ENCODE measurements at regions not wholly inside any gene's neighbourhood (a gene's known extent, or its start where the extent isn't known, plus 50 kb on each side); places are given as distances from the start of the nearest gene placed in this dataset.

DNA sequence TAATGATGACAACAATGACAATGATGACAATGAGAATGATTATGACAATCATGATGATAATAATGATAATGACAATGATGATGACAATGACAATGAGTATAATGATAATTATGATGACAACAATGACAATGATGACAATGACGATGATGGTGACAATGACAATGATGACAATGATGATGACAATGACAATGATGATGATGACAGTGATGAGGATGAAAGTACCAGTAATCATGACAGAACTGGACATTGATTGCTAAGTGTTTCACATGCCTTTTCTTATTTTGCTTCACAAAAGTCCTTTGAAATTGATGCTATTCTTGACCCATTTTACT is 1106.0 kb upstream of the AUTS2 start:
- H3K9me3 ChIP-seq: no peaks in the 10 kb centered on the region
- in situ Hi-C loops (cut with MboI; ENCODE audit: low sequenced_read_pairs in 4 of 4) (no loop called here), intact Hi-C loops (cut with DNase I; ENCODE audit: low total_unique reads) (no loop called here)
- H3K27ac ChIP-seq: no peak overlapping the region
- H3K4me1 ChIP-seq: no peaks in the 10 kb centered on the region
- TF ChIP-seq, protein P1, sequence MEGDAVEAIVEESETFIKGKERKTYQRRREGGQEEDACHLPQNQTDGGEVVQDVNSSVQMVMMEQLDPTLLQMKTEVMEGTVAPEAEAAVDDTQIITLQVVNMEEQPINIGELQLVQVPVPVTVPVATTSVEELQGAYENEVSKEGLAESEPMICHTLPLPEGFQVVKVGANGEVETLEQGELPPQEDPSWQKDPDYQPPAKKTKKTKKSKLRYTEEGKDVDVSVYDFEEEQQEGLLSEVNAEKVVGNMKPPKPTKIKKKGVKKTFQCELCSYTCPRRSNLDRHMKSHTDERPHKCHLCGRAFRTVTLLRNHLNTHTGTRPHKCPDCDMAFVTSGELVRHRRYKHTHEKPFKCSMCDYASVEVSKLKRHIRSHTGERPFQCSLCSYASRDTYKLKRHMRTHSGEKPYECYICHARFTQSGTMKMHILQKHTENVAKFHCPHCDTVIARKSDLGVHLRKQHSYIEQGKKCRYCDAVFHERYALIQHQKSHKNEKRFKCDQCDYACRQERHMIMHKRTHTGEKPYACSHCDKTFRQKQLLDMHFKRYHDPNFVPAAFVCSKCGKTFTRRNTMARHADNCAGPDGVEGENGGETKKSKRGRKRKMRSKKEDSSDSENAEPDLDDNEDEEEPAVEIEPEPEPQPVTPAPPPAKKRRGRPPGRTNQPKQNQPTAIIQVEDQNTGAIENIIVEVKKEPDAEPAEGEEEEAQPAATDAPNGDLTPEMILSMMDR (IDR thresholded peaks at IDR 0.05 in 4 of 5, conservative IDR thresholded peaks at IDR 0.05 in 1 of 5): no peak
- TF ChIP-seq POLR2A (IDR thresholded peaks at IDR 0.05): no peak
- ATAC-seq (no peak), DNase-seq (no peak)
- H3K36me3 ChIP-seq: no peaks in the 10 kb centered on the region
- H3K4me3 ChIP-seq: no peak overlapping the region
- no peaks in the 10 kb centered on the region for H3K27me3 ChIP-seq

DNA sequence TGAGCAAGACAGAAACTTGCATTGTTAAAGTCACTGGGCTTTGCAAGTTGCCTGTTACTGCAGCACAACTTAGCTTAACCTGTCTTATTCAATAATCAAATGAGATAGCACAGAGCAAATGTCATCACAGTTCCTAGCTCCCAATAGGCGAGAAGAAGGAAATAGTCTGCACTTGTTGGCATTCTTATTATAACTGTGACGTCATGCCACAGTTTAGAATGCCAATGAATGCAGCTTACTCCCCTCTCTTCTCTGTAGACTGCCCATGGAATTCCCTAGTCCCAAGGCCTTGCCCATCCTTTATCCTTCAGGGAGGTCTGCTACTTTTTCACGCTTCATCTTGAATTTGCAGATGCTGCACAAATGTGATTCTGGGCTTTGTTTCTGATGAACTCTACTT is 1094.9 kb upstream of the AUTS2 start:
- no peak for TF ChIP-seq POLR2A (IDR thresholded peaks at IDR 0.05)
- TF ChIP-seq, protein P1 (IDR thresholded peaks at IDR 0.05 in 4 of 5, conservative IDR thresholded peaks at IDR 0.05 in 1 of 5): no peak
- no peak for ATAC-seq
- intact Hi-C loops (cut with DNase I; ENCODE audit: low total_unique reads) (no loop called here), in situ Hi-C loops (cut with MboI; ENCODE audit: low sequenced_read_pairs in 4 of 4) (no loop called here)
- Histone ChIP-seq H3K9me3 (no peaks in the 10 kb centered on the region), H3K27ac (no peak overlapping the region), H3K27me3 (no peaks in the 10 kb centered on the region), H3K36me3 (no peaks in the 10 kb centered on the region), H3K4me1 (no peaks in the 10 kb centered on the region), H3K4me3 (no peak overlapping the region)
- no peak for DNase-seq

DNA sequence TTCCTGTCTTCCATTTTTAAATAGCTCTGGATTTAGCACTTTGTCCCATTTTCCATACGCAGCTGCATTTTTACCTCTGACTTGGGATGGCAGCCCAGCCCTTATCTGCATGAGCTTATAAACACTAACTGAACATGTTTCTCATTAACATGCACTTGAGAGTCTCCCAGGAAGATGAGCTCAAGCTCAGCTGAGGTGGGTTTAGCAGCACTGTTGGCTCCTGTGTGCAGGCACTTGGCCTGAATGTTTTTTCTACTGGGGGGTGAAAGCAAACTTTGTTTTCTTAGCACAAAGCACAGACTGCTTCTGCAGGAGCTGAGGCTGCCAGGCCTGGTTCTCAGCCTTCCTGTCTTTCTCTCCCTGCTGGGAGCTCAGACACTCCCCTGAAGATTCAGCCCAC is 1093.6 kb upstream of the AUTS2 start:
- H3K36me3 ChIP-seq: no peaks in the 10 kb centered on the region
- ATAC-seq (no peak), DNase-seq (no peak)
- H3K4me3 ChIP-seq: no peak overlapping the region
- no peak overlapping the region for H3K27ac ChIP-seq
- no peaks in the 10 kb centered on the region for H3K4me1 ChIP-seq
- H3K9me3 ChIP-seq: no peaks in the 10 kb centered on the region
- intact Hi-C loops (cut with DNase I; ENCODE audit: low total_unique reads) (no loop called here), in situ Hi-C loops (cut with MboI; ENCODE audit: low sequenced_read_pairs in 4 of 4) (no loop called here)
- H3K27me3 ChIP-seq: no peaks in the 10 kb centered on the region
- no peak for TF ChIP-seq POLR2A (IDR thresholded peaks at IDR 0.05)
- TF ChIP-seq, protein P1 (IDR thresholded peaks at IDR 0.05 in 4 of 5, conservative IDR thresholded peaks at IDR 0.05 in 1 of 5): no peak

DNA sequence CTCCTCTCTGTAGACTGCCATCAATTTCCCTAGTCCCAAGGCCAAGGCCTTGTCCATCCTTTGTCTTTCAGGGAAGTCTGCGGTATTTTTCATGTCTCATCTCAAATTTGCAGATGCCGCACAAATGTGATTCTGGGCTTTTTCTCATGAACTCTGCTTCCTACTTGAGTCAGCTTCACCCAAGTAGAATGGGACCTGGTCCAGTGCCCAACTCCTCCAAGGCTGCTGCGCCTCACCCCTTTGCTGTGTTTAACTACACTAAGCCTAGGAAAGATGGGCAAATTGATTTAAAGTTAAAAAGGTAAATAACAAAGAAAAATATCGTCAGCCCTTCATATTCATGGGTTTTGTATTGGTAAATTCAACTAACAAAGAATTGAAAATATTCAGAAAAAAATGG is 1092.6 kb upstream of the AUTS2 start:
- H3K27ac ChIP-seq: no peak overlapping the region
- in situ Hi-C loops (cut with MboI; ENCODE audit: low sequenced_read_pairs in 4 of 4) (no loop called here), intact Hi-C loops (cut with DNase I; ENCODE audit: low total_unique reads) (no loop called here)
- no peaks in the 10 kb centered on the region for H3K9me3 ChIP-seq
- H3K36me3 ChIP-seq: no peaks in the 10 kb centered on the region
- ATAC-seq (no peak), DNase-seq (no peak)
- H3K27me3 ChIP-seq: no peaks in the 10 kb centered on the region
- no peak overlapping the region for H3K4me3 ChIP-seq
- H3K4me1 ChIP-seq: no peaks in the 10 kb centered on the region
- TF ChIP-seq, protein P1 (IDR thresholded peaks at IDR 0.05 in 4 of 5, conservative IDR thresholded peaks at IDR 0.05 in 1 of 5): no peak
- TF ChIP-seq POLR2A (IDR thresholded peaks at IDR 0.05): no peak

DNA sequence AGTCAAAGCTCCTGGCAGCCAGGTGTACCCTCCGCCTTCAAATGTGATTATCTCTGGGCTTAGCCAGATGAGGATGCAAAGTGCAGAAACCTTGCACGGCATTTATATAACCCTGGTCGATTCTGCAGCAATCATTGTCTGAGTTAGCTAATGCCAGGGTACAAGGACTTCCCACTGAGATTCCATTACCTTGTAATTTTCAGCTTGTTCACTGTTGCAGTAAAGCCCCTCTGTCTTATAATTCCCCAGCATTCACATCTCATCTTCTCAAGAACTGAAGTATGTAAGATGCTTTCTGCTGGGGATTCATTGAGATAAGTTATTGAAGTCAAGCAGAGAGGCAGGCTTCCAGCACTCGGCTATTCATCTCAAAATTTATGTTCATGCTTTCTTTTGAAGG is 1090.6 kb upstream of the AUTS2 start:
- intact Hi-C loops (cut with DNase I; ENCODE audit: low total_unique reads): no loop called here

More for the DNA sequence above, 1090.6 kb upstream of the AUTS2 start:
- H3K9me3 ChIP-seq: no peaks in the 10 kb centered on the region
- no peaks in the 10 kb centered on the region for H3K27me3 ChIP-seq
- in situ Hi-C loops (cut with MboI; ENCODE audit: low sequenced_read_pairs in 4 of 4): no loop called here
- no peak for ATAC-seq
- no peaks in the 10 kb centered on the region for H3K36me3 ChIP-seq
- no peak overlapping the region for H3K27ac ChIP-seq
- TF ChIP-seq POLR2A (IDR thresholded peaks at IDR 0.05): no peak
- TF ChIP-seq, protein P1 (IDR thresholded peaks at IDR 0.05 in 4 of 5, conservative IDR thresholded peaks at IDR 0.05 in 1 of 5): no peak
- DNase-seq: no peak
- no peaks in the 10 kb centered on the region for H3K4me1 ChIP-seq
- H3K4me3 ChIP-seq: no peak overlapping the region

Measured in gastrocnemius medialis (tissue), 4 donors.